ENCODE measurements at regions not wholly inside any gene's neighbourhood (a gene's known extent, or its start where the extent isn't known, plus 50 kb on each side); places are given as distances from the start of the nearest gene placed in this dataset.

DNA sequence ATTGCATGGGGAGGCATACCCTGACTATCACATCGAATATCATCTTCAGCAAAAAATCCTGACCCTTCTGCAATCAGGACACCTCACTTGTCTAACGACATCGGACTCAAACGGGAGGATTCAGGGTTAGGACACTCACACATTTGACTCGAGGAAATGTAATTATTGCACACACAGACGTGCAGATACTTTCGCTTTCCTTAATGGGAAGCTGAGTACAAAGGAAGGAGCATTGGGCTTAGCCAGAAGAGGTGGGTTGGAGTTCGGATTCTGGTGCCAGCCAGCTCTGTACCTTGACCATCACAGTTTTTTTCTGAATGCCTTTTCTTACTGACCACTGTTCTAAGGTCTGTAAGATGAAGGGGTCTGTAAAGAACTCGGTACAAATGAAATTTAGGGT, 260.4 kb downstream of the GALC start (continued):
- TF ChIP-seq, protein P1, sequence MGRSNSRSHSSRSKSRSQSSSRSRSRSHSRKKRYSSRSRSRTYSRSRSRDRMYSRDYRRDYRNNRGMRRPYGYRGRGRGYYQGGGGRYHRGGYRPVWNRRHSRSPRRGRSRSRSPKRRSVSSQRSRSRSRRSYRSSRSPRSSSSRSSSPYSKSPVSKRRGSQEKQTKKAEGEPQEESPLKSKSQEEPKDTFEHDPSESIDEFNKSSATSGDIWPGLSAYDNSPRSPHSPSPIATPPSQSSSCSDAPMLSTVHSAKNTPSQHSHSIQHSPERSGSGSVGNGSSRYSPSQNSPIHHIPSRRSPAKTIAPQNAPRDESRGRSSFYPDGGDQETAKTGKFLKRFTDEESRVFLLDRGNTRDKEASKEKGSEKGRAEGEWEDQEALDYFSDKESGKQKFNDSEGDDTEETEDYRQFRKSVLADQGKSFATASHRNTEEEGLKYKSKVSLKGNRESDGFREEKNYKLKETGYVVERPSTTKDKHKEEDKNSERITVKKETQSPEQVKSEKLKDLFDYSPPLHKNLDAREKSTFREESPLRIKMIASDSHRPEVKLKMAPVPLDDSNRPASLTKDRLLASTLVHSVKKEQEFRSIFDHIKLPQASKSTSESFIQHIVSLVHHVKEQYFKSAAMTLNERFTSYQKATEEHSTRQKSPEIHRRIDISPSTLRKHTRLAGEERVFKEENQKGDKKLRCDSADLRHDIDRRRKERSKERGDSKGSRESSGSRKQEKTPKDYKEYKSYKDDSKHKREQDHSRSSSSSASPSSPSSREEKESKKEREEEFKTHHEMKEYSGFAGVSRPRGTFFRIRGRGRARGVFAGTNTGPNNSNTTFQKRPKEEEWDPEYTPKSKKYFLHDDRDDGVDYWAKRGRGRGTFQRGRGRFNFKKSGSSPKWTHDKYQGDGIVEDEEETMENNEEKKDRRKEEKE (IDR thresholded peaks at IDR 0.05), result no peak

DNA sequence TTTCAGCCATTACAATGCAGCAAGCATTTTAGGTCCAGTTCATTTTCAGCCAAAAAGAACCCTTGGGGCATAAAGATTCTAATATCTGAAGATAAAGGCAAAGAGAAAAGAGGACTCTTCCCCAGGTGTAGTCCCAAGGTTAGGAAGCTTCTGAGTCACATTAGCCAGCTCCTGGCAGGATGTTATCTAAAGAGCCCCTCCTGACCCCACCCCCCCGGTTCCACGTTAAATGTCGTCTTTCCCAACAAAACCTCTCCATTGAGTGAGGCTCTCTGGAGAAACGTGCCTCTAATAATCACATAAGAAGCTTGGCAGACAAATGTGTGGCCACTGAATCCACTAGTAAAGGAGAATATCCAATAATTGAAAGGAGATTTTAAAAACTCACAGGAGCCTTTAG, 267.7 kb downstream of the GALC start:
- Histone ChIP-seq H3K79me2 (ENCODE audit: control insufficient read depth, insufficient read depth, low read length) (no peaks in the 10 kb centered on the region), H3K4me3 (no peak overlapping the region), H3K9ac (ENCODE audit: control insufficient read depth, insufficient read depth, low read length) (no peak overlapping the region), H3K9me3 (replicated peaks; ENCODE audit: control insufficient read depth, insufficient read depth, low read length) (no peaks in the 10 kb centered on the region), H3K36me3 (ENCODE audit: control insufficient read depth in 2 of 2, insufficient read depth in 2 of 2, low read length in 1 of 2) (no peaks in the 10 kb centered on the region), H3K4me1 (ENCODE audit: control insufficient read depth, insufficient read depth, low read length) (no peaks in the 10 kb centered on the region), H4K20me1 (ENCODE audit: control insufficient read depth, insufficient read depth) (no peaks in the 10 kb centered on the region), H3K4me2 (ENCODE audit: control insufficient read depth, insufficient read depth) (no peak overlapping the region), H3K27me3 (replicated peaks in 1 of 2; ENCODE audit: control insufficient read depth in 2 of 2, insufficient read depth in 2 of 2, low read length in 1 of 2) (no peaks in the 10 kb centered on the region), H2AFZ (ENCODE audit: control insufficient read depth, low read depth, low read length) (no peak overlapping the region), H3K27ac (ENCODE audit: control insufficient read depth, insufficient read depth) (no peak overlapping the region)
- FAIRE-seq (no peak), ATAC-seq (no peak), DNase-seq (ENCODE audit: low read depth, low spot score) (no peak)
- BruUV-seq (replicated peaks), result no TSS peak
- POLR2A ChIA-PET, result no interaction called here
- in situ Hi-C loops (cut with MboI), result no loop called here
- CTCF ChIA-PET, result interaction anchor here (0.7 to 1.2 kb wide), 2 partner anchors 13 to 20 kb away, joined by 3 read pairs; no protein-coding TSS in a partner anchor
- 3% methylated on average over 4 of the region's 4 CpGs for WGBS (ENCODE audit: insufficient coverage, insufficient replicate concordance, low lambda C conversion rate, missing lambda C conversion rate)
- SMC1A ChIA-PET (ENCODE audit: uncharacterized antibody, unreplicated experiment), result no interaction called here
- RAD21 ChIA-PET (ENCODE audit: unreplicated experiment), result no interaction called here
- intact Hi-C loops (cut with micrococcal nuclease; ENCODE audit: unreplicated experiment), result no loop called here
- TF ChIP-seq, protein P2, sequence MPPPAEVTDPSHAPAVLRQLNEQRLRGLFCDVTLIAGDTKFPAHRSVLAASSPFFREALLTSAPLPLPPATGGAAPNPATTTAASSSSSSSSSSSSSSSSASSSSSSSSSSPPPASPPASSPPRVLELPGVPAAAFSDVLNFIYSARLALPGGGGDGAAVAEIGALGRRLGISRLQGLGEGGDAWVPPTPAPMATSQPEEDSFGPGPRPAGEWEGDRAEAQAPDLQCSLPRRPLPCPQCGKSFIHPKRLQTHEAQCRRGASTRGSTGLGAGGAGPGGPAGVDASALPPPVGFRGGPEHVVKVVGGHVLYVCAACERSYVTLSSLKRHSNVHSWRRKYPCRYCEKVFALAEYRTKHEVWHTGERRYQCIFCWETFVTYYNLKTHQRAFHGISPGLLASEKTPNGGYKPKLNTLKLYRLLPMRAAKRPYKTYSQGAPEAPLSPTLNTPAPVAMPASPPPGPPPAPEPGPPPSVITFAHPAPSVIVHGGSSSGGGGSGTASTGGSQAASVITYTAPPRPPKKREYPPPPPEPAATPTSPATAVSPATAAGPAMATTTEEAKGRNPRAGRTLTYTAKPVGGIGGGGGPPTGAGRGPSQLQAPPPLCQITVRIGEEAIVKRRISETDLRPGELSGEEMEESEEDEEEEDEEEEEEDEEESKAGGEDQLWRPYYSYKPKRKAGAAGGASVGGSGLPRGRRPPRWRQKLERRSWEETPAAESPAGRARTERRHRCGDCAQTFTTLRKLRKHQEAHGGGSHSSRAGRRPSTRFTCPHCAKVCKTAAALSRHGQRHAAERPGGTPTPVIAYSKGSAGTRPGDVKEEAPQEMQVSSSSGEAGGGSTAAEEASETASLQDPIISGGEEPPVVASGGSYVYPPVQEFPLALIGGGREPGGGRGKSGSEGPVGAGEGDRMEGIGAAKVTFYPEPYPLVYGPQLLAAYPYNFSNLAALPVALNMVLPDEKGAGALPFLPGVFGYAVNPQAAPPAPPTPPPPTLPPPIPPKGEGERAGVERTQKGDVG (CRISPR knock-in tag; IDR thresholded peaks at IDR 0.05), result no peak
- TF ChIP-seq ZNF217 (IDR thresholded peaks at IDR 0.05) (no peak), POU2F2 (IDR thresholded peaks at IDR 0.05; ENCODE audit: borderline replicate concordance, low read depth, low read length) (no peak), KAT2A (conservative IDR thresholded peaks at IDR 0.05; ENCODE audit: control insufficient read depth, low read depth, low read length) (no peak), HDAC2 (IDR thresholded peaks at IDR 0.05) (no peak), PAX8 (IDR thresholded peaks at IDR 0.05) (no peak), TCF3 (IDR thresholded peaks at IDR 0.05; ENCODE audit: borderline replicate concordance, insufficient read depth, low read depth, low read length) (no peak), RBBP5 (conservative IDR thresholded peaks at IDR 0.05) (no peak), CBFB (IDR thresholded peaks at IDR 0.05; ENCODE audit: low read depth) (no peak)
- TF ChIP-seq, protein P3, sequence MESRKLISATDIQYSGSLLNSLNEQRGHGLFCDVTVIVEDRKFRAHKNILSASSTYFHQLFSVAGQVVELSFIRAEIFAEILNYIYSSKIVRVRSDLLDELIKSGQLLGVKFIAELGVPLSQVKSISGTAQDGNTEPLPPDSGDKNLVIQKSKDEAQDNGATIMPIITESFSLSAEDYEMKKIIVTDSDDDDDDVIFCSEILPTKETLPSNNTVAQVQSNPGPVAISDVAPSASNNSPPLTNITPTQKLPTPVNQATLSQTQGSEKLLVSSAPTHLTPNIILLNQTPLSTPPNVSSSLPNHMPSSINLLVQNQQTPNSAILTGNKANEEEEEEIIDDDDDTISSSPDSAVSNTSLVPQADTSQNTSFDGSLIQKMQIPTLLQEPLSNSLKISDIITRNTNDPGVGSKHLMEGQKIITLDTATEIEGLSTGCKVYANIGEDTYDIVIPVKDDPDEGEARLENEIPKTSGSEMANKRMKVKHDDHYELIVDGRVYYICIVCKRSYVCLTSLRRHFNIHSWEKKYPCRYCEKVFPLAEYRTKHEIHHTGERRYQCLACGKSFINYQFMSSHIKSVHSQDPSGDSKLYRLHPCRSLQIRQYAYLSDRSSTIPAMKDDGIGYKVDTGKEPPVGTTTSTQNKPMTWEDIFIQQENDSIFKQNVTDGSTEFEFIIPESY (IDR thresholded peaks at IDR 0.05), result no peak
- TF ChIP-seq, protein P4, sequence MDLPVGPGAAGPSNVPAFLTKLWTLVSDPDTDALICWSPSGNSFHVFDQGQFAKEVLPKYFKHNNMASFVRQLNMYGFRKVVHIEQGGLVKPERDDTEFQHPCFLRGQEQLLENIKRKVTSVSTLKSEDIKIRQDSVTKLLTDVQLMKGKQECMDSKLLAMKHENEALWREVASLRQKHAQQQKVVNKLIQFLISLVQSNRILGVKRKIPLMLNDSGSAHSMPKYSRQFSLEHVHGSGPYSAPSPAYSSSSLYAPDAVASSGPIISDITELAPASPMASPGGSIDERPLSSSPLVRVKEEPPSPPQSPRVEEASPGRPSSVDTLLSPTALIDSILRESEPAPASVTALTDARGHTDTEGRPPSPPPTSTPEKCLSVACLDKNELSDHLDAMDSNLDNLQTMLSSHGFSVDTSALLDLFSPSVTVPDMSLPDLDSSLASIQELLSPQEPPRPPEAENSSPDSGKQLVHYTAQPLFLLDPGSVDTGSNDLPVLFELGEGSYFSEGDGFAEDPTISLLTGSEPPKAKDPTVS (IDR thresholded peaks at IDR 0.05; ENCODE audit: low read depth, low read length), result no peak
- TF ChIP-seq, protein P5, sequence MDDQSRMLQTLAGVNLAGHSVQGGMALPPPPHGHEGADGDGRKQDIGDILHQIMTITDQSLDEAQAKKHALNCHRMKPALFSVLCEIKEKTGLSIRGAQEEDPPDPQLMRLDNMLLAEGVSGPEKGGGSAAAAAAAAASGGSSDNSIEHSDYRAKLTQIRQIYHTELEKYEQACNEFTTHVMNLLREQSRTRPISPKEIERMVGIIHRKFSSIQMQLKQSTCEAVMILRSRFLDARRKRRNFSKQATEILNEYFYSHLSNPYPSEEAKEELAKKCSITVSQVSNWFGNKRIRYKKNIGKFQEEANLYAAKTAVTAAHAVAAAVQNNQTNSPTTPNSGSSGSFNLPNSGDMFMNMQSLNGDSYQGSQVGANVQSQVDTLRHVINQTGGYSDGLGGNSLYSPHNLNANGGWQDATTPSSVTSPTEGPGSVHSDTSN (IDR thresholded peaks at IDR 0.05; ENCODE audit: insufficient replicate concordance, low read depth, low read length), result no peak
